HCT116 (cell line): ENCODE measurements at regions not wholly inside any gene's neighbourhood (a gene's known extent, or its start where the extent isn't known, plus 50 kb on each side); places are given as distances from the start of the nearest gene placed in this dataset.

ENCODE experiments used
- ATAC-seq: fragments of 200-7000 bp; cut with Tn5 transposase; 2 replicates; pipeline ENCODE4 v1.9.1; 2020; ENCODE audit warnings: mild to moderate bottlenecking, moderate library complexity
- BruUV-seq: library from RNA; stranded (reverse); fragments of 400-500 nt; replicated peaks from 2 replicates; lab custom pipeline; 2021; lab: Mats Ljungman, UMichigan
- CTCF ChIA-PET: fragments of 300-600 bp; sonication (Branson Sonifier 250); formaldehyde crosslinking; loops from one replicate; lab custom pipeline; 2021; ENCODE audit warnings: antibody characterized with exemption; lab: Charles Lee
- POLR2A ChIA-PET: fragments of 300-600, 350-600 bp; sonication (Branson Sonifier 250); formaldehyde crosslinking; loops from one replicate; lab custom pipeline; 2021; ENCODE audit warnings: antibody characterized with exemption; lab: Charles Lee
- RAD21 ChIA-PET, 2 experiments: fragments of 300-600 bp; sonication (Branson Sonifier 250); formaldehyde crosslinking; loops; one replicate each; lab custom pipeline; 2023; ENCODE audit warnings: low total read pairs in 2 of 2; ENCODE audit not compliant: uncharacterized antibody in 2 of 2, unreplicated experiment in 2 of 2, low non-redundant PET in 1 of 2; lab: Charles Lee
- DNase-seq: peaks from one replicate; pipeline ENCODE4 v3.0.0-alpha.2; 2010; ENCODE audit warnings: low read depth, low spot score
- H2AFZ ChIP-seq: fragments of 200-600 bp; shearing (Covaris generic), sonication (generic); 2 replicates; pipeline ENCODE4 v1.6.1; 2017; ENCODE audit warnings: low read depth, mixed run types, mixed read lengths, antibody characterized with exemption, low read length; ENCODE audit not compliant: poor library complexity, severe bottlenecking
- H3K27ac ChIP-seq: 2 replicates; pipeline ENCODE4 v1.5.1; 2012; ENCODE audit warnings: low read depth, low read length
- H3K27me3 ChIP-seq: fragments of 200-600 bp; sonication (generic); 2 replicates; pipeline ENCODE4 v1.6.1; 2016; ENCODE audit warnings: mixed run types, low read length, mixed read lengths; ENCODE audit not compliant: insufficient read depth
- H3K36me3 ChIP-seq, 2 experiments: fragments of 200-500 bp in 1 of 2; fragments of 200-600 bp in 1 of 2; sonication (Bioruptor generic) in 1 of 2; sonication (generic) in 1 of 2; 2 replicates each; pipeline versions ENCODE4 v1.5.1 to v1.6.1; 2014 to 2016; ENCODE audit warnings: low read length in 2 of 2, inconsistent platforms in 1 of 2, mixed read lengths in 1 of 2, mixed run types in 1 of 2; ENCODE audit not compliant: insufficient read depth in 2 of 2, control insufficient read depth in 1 of 2
- H3K4me1 ChIP-seq, 2 experiments: fragments of 200-600 bp in 1 of 2; sonication (generic) in 1 of 2; 2 replicates each; pipeline versions ENCODE4 v1.5.1 to v1.6.1; 2012 to 2017; ENCODE audit warnings: low read length in 2 of 2, inconsistent platforms in 1 of 2, mild to moderate bottlenecking in 1 of 2, mixed read lengths in 1 of 2, mixed run types in 1 of 2, moderate library complexity in 1 of 2; ENCODE audit not compliant: insufficient read depth in 2 of 2, control insufficient read depth in 1 of 2
- H3K4me2 ChIP-seq: fragments of 200-600 bp; sonication (generic); 2 replicates; pipeline ENCODE4 v1.6.1; 2017; ENCODE audit warnings: mixed run types, low read length, mixed read lengths
- H3K4me3 ChIP-seq, 2 experiments: fragments of 200-600 bp in 1 of 2; sonication (generic) in 1 of 2; replicated peaks in 1 of 2; 2 replicates each; pipeline ENCODE4 v1.5.1; 2011 to 2016; ENCODE audit warnings: low read length in 2 of 2, control low read depth in 1 of 2, low read depth in 1 of 2, mild to moderate bottlenecking in 1 of 2, mixed read lengths in 1 of 2, mixed run types in 1 of 2
- H3K79me2 ChIP-seq: fragments of 200-600 bp; sonication (generic); 2 replicates; pipeline ENCODE4 v1.6.1; 2017; ENCODE audit warnings: mild to moderate bottlenecking, mixed run types, low read length, moderate library complexity, mixed read lengths; ENCODE audit not compliant: insufficient read depth
- H3K9ac ChIP-seq: fragments of 200-600 bp; sonication (generic); 2 replicates; pipeline ENCODE4 v1.6.1; 2016; ENCODE audit warnings: low read length, mixed read lengths
- H3K9me2 ChIP-seq: fragments of 200-600 bp; sonication (generic), shearing (Covaris generic); 2 replicates; pipeline ENCODE4 v1.6.1; 2017; ENCODE audit warnings: mixed run types, mild to moderate bottlenecking, moderate library complexity; ENCODE audit not compliant: insufficient read depth
- H3K9me3 ChIP-seq, 2 experiments: fragments of 200-500 bp in 1 of 2; fragments of 200-600 bp in 1 of 2; sonication (Bioruptor generic) in 1 of 2; sonication (generic) in 1 of 2; 2 replicates each; pipeline ENCODE4 v1.6.1; 2014 to 2017; ENCODE audit warnings: low read length in 2 of 2, mixed read lengths in 2 of 2, inconsistent platforms in 1 of 2, low read depth in 1 of 2, mild to moderate bottlenecking in 1 of 2, mixed run types in 1 of 2, moderate library complexity in 1 of 2; ENCODE audit not compliant: control insufficient read depth in 1 of 2, insufficient read depth in 1 of 2
- H4K20me1 ChIP-seq: fragments of 200-600 bp; sonication (generic), shearing (Covaris generic); 2 replicates; pipeline ENCODE4 v1.6.1; 2017; ENCODE audit warnings: mixed run types, mild to moderate bottlenecking, moderate library complexity; ENCODE audit not compliant: insufficient read depth
- ATF3 ChIP-seq: IDR thresholded peaks from 2 replicates; pipeline ENCODE4 v1.6.1; 2012
- EZH2 ChIP-seq: fragments of 200-600 bp; sonication (generic); IDR thresholded peaks from 2 replicates; pipeline ENCODE4 v1.6.1; 2017; ENCODE audit warnings: antibody characterized with exemption, mixed run types
- POLR2AphosphoS5 ChIP-seq: IDR thresholded peaks from 2 replicates; pipeline ENCODE4 v1.6.1; 2011; ENCODE audit warnings: mild to moderate bottlenecking, low read depth, low read length, moderate library complexity
- SIN3A ChIP-seq: IDR thresholded peaks from 2 replicates; pipeline ENCODE4 v1.6.1; 2012; ENCODE audit warnings: low read depth
- ZFX ChIP-seq: fragments of 450-650 bp; IDR thresholded peaks from 2 replicates; pipeline ENCODE4 v1.6.1; 2017
- intact Hi-C: fragments of 100-400 bp; cut with micrococcal nuclease; formaldehyde crosslinking; loops from 2 replicates; pipeline ENCODE4 v1.10.0; 2022
- TF ChIP-seq, protein P1 (sequence below): IDR thresholded peaks from 2 replicates; pipeline ENCODE4 v1.6.1; 2012; ENCODE audit warnings: low read depth
- TF ChIP-seq, protein P2 (sequence below): IDR thresholded peaks from 2 replicates; pipeline ENCODE4 v1.6.1; 2011; ENCODE audit warnings: mild to moderate bottlenecking, low read length, moderate library complexity; ENCODE audit not compliant: insufficient replicate concordance; ENCODE audit errors: extremely low read depth

DNA sequence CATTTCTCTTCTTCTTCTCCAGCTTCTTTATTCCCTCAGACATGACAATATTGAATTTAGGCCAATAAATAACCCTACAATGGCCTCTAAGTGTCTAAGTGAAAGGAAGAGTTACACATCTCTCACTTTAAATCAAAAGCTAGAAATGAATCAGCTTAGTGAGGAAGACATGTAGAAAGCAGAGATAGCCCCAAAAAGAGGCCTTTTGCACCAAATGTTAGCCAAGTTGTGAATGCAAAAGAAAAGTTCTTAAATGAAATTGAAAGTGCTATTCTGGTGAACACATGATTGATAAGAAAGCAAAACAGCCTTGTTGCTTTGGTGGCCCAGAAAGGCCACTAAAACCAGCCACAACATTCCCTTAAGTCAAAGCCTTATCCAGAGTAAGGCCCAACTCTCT, 146.2 kb upstream of the HHIP start:
- TF ChIP-seq ATF3 (no peak), EZH2 (no peak), SIN3A (no peak), POLR2AphosphoS5 (no peak), ZFX (no peak)
- TF ChIP-seq, protein P1, sequence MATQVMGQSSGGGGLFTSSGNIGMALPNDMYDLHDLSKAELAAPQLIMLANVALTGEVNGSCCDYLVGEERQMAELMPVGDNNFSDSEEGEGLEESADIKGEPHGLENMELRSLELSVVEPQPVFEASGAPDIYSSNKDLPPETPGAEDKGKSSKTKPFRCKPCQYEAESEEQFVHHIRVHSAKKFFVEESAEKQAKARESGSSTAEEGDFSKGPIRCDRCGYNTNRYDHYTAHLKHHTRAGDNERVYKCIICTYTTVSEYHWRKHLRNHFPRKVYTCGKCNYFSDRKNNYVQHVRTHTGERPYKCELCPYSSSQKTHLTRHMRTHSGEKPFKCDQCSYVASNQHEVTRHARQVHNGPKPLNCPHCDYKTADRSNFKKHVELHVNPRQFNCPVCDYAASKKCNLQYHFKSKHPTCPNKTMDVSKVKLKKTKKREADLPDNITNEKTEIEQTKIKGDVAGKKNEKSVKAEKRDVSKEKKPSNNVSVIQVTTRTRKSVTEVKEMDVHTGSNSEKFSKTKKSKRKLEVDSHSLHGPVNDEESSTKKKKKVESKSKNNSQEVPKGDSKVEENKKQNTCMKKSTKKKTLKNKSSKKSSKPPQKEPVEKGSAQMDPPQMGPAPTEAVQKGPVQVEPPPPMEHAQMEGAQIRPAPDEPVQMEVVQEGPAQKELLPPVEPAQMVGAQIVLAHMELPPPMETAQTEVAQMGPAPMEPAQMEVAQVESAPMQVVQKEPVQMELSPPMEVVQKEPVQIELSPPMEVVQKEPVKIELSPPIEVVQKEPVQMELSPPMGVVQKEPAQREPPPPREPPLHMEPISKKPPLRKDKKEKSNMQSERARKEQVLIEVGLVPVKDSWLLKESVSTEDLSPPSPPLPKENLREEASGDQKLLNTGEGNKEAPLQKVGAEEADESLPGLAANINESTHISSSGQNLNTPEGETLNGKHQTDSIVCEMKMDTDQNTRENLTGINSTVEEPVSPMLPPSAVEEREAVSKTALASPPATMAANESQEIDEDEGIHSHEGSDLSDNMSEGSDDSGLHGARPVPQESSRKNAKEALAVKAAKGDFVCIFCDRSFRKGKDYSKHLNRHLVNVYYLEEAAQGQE: no peak
- TF ChIP-seq, protein P2, sequence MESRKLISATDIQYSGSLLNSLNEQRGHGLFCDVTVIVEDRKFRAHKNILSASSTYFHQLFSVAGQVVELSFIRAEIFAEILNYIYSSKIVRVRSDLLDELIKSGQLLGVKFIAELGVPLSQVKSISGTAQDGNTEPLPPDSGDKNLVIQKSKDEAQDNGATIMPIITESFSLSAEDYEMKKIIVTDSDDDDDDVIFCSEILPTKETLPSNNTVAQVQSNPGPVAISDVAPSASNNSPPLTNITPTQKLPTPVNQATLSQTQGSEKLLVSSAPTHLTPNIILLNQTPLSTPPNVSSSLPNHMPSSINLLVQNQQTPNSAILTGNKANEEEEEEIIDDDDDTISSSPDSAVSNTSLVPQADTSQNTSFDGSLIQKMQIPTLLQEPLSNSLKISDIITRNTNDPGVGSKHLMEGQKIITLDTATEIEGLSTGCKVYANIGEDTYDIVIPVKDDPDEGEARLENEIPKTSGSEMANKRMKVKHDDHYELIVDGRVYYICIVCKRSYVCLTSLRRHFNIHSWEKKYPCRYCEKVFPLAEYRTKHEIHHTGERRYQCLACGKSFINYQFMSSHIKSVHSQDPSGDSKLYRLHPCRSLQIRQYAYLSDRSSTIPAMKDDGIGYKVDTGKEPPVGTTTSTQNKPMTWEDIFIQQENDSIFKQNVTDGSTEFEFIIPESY: no peak
- H2AFZ ChIP-seq: no peak overlapping the region
- no peak overlapping the region for H3K9ac ChIP-seq
- BruUV-seq: no TSS peak
- H3K36me3 ChIP-seq: no peaks in the 10 kb centered on the region
- no peak overlapping the region for H3K4me3 ChIP-seq
- intact Hi-C loops: no loop called here
- no peaks in the 10 kb centered on the region for H3K79me2 ChIP-seq
- POLR2A ChIA-PET: no interaction called here
- no peak overlapping the region for H3K27ac ChIP-seq
- no peaks in the 10 kb centered on the region for H3K27me3 ChIP-seq
- RAD21 ChIA-PET: no interaction called here
- ATAC-seq (no peak), DNase-seq (no peak)
- H4K20me1 ChIP-seq: no peaks in the 10 kb centered on the region
- H3K4me1 ChIP-seq: no peaks in the 10 kb centered on the region
- CTCF ChIA-PET: no interaction called here
- no peak overlapping the region for H3K4me2 ChIP-seq
- H3K9me2 ChIP-seq: no peaks in the 10 kb centered on the region
- no peaks in the 10 kb centered on the region for H3K9me3 ChIP-seq
